ENCODE measurements at regions not wholly inside any gene's neighbourhood (a gene's known extent, or its start where the extent isn't known, plus 50 kb on each side); places are given as distances from the start of the nearest gene placed in this dataset.
A peak's percentile ranks its signal among the peaks of the same experiment; 100 is the strongest.
"Not testable (repeated sequence)": the region's sequence is repeated elsewhere in the genome, so short reads cannot be mapped to it uniquely, and the experiment has no call there.

- TF ChIP-seq CTCF (IDR thresholded peaks at IDR 0.05), result no peak
- H3K36me3 Mint-ChIP-seq, result peaks cover 4 to 7% of the 10 kb centered on the region in 2 donors
Measured at GRCh38 chr2:91442246-91442905, 2750.9 kb downstream of the RPIA start.

GRCh38 chr2:91442906-91443729 is 2751.6 kb downstream of the RPIA start:
- H2AFZ ChIP-seq (ENCODE audit: insufficient read depth, low read depth, low read length, poor library complexity, severe bottlenecking); H3K4me1 Mint-ChIP-seq; H3K4me2 ChIP-seq (replicated peaks; ENCODE audit: extremely low read depth, low read length, poor library complexity, severe bottlenecking); H3K4me1 ChIP-seq (ENCODE audit: control insufficient read depth in 1 of 2, insufficient read depth in 2 of 2, low read length in 2 of 2); H3K27ac ChIP-seq (ENCODE audit: low read depth in 1 of 2, low read length in 2 of 2); intact Hi-C loops (cut with micrococcal nuclease); H3K36me3 ChIP-seq (replicated peaks in 1 of 2; ENCODE audit: control insufficient read depth in 1 of 2, insufficient read depth in 2 of 2, low read length in 2 of 2); H3K27ac Mint-ChIP-seq; H3K9ac ChIP-seq (ENCODE audit: insufficient read depth, low read length, poor library complexity, severe bottlenecking); DNase-seq; H3K79me2 ChIP-seq (ENCODE audit: insufficient read depth, low read length); H4K20me1 ChIP-seq (ENCODE audit: insufficient read depth, low read length); H3K4me3 ChIP-seq (replicated peaks in 1 of 3; ENCODE audit: low read depth in 2 of 3, low read length in 3 of 3); H3K36me3 Mint-ChIP-seq: not testable (repeated sequence)
- H3K9me3 ChIP-seq (replicated peaks in 1 of 2; ENCODE audit: control insufficient read depth in 1 of 2, insufficient read depth in 1 of 2, low read length in 2 of 2), result peaks cover 12 to 14% of the 10 kb centered on the region in 2 donors
- peak overlapping the region in 1 of 2 donors; percentile 71 for H3K4me3 Mint-ChIP-seq
- H3K9me3 Mint-ChIP-seq, result peaks cover 11 to 29% (median 27%) of the 10 kb centered on the region in 7 donors
- peaks cover 26 to 39% (median 36%) of the 10 kb centered on the region in 3 donors for H3K27me3 Mint-ChIP-seq (ENCODE audit: low read depth in 3 of 3)
- peaks cover 26 to 40% of the 10 kb centered on the region in 2 donors for H3K27me3 ChIP-seq (ENCODE audit: control insufficient read depth in 2 of 2, insufficient read depth in 2 of 2, low read length in 2 of 2)
- 10% methylated on average over 24 of the region's 69 CpGs for WGBS (ENCODE audit: insufficient coverage)

More at GRCh38 chr2:91442246-91442905, 2750.9 kb downstream of the RPIA start:
- intact Hi-C loops (cut with micrococcal nuclease), result no loop called here
- no peak overlapping the region for H3K27ac Mint-ChIP-seq
- no peak overlapping the region for H2AFZ ChIP-seq (ENCODE audit: insufficient read depth, low read depth, low read length, poor library complexity, severe bottlenecking)
- H3K36me3 ChIP-seq (replicated peaks in 1 of 2; ENCODE audit: control insufficient read depth in 1 of 2, insufficient read depth in 2 of 2, low read length in 2 of 2), result no peaks in the 10 kb centered on the region
- peak overlapping the region in 1 of 2 donors; percentile 71 for H3K4me3 Mint-ChIP-seq
- no peak overlapping the region for H3K9ac ChIP-seq (ENCODE audit: insufficient read depth, low read length, poor library complexity, severe bottlenecking)
- H3K27me3 ChIP-seq (ENCODE audit: control insufficient read depth in 2 of 2, insufficient read depth in 2 of 2, low read length in 2 of 2), result peaks cover 26 to 40% of the 10 kb centered on the region in 2 donors
- peaks cover 26 to 39% (median 37%) of the 10 kb centered on the region in 3 donors for H3K27me3 Mint-ChIP-seq (ENCODE audit: low read depth in 3 of 3)
- no peaks in the 10 kb centered on the region for H3K79me2 ChIP-seq (ENCODE audit: insufficient read depth, low read length)
- H3K4me3 ChIP-seq (replicated peaks in 1 of 3; ENCODE audit: low read depth in 2 of 3, low read length in 3 of 3), result no peak overlapping the region
- H3K9me3 Mint-ChIP-seq, result peaks cover 11 to 29% (median 27%) of the 10 kb centered on the region in 7 donors
- no peaks in the 10 kb centered on the region for H4K20me1 ChIP-seq (ENCODE audit: insufficient read depth, low read length)
- no peak overlapping the region for H3K4me2 ChIP-seq (replicated peaks; ENCODE audit: extremely low read depth, low read length, poor library complexity, severe bottlenecking)
- H3K9me3 ChIP-seq (replicated peaks in 1 of 2; ENCODE audit: control insufficient read depth in 1 of 2, insufficient read depth in 1 of 2, low read length in 2 of 2), result peaks cover 9 to 14% of the 10 kb centered on the region in 2 donors
- WGBS (ENCODE audit: insufficient coverage), result 4% methylated on average over 82 of the region's 82 CpGs
- DNase-seq, result no peak
- no peak overlapping the region for H3K27ac ChIP-seq (ENCODE audit: low read depth in 1 of 2, low read length in 2 of 2)
- H3K4me1 Mint-ChIP-seq, result peaks cover 2% of the 10 kb centered on the region
- peaks cover 0 to 3% of the 10 kb centered on the region in 2 donors for H3K4me1 ChIP-seq (ENCODE audit: control insufficient read depth in 1 of 2, insufficient read depth in 2 of 2, low read length in 2 of 2)

- DNase-seq, result not testable (repeated sequence)
Measured at GRCh38 chr2:91443730-91444115, 2752.2 kb downstream of the RPIA start.

More at GRCh38 chr2:91443730-91444115, 2752.2 kb downstream of the RPIA start:
- H4K20me1 ChIP-seq (ENCODE audit: insufficient read depth, low read length); H3K4me1 ChIP-seq (ENCODE audit: control insufficient read depth in 1 of 2, insufficient read depth in 2 of 2, low read length in 2 of 2); H3K4me1 Mint-ChIP-seq; H3K36me3 Mint-ChIP-seq; H2AFZ ChIP-seq (ENCODE audit: insufficient read depth, low read depth, low read length, poor library complexity, severe bottlenecking); H3K27ac Mint-ChIP-seq; H3K9ac ChIP-seq (ENCODE audit: insufficient read depth, low read length, poor library complexity, severe bottlenecking); H3K36me3 ChIP-seq (replicated peaks in 1 of 2; ENCODE audit: control insufficient read depth in 1 of 2, insufficient read depth in 2 of 2, low read length in 2 of 2); H3K27ac ChIP-seq (ENCODE audit: low read depth in 1 of 2, low read length in 2 of 2); H3K4me3 ChIP-seq (replicated peaks in 1 of 3; ENCODE audit: low read depth in 2 of 3, low read length in 3 of 3); intact Hi-C loops (cut with micrococcal nuclease); H3K79me2 ChIP-seq (ENCODE audit: insufficient read depth, low read length); H3K4me2 ChIP-seq (replicated peaks; ENCODE audit: extremely low read depth, low read length, poor library complexity, severe bottlenecking): not testable (repeated sequence)
- peaks cover 26 to 40% of the 10 kb centered on the region in 2 donors for H3K27me3 ChIP-seq (ENCODE audit: control insufficient read depth in 2 of 2, insufficient read depth in 2 of 2, low read length in 2 of 2)
- Mint-ChIP-seq H3K9me3 (peaks cover 11 to 29% (median 27%) of the 10 kb centered on the region in 7 donors), H3K27me3 (ENCODE audit: low read depth in 3 of 3) (peaks cover 26 to 37% (median 34%) of the 10 kb centered on the region in 3 donors), H3K4me3 (peak overlapping the region in 1 of 2 donors; percentile 78)
- H3K9me3 ChIP-seq (replicated peaks in 1 of 2; ENCODE audit: control insufficient read depth in 1 of 2, insufficient read depth in 1 of 2, low read length in 2 of 2), result peaks cover 12 to 14% of the 10 kb centered on the region in 2 donors
- no CpG with 5 or more reads among the region's 11 CpGs for WGBS (ENCODE audit: insufficient coverage)
